ENCODE measurements at regions not wholly inside any gene's neighbourhood (a gene's known extent, or its start where the extent isn't known, plus 50 kb on each side); places are given as distances from the start of the nearest gene placed in this dataset.
"Not testable (repeated sequence)": the region's sequence is repeated elsewhere in the genome, so short reads cannot be mapped to it uniquely, and the experiment has no call there.

DNA sequence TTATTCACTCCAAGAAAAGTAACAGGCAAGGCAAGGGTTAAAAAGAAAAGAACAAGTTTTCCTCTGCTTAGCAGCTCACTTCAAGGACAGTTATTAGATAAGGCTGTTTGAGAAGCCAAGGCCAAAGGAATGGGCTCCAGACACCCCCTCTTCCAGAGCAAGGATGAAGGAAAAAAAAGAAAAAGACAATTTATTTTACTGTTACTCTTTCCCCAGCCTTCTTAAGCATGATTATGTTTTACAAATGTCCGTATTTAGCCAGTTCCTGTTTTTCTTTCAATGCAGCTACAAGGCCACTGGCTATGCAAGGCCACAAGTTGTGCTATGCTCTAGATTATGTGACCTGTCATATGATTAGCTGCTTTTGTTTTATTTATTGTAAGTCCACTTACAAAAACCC lies 106.5 kb upstream of the SIMC1 start:
- DNase-seq (ENCODE audit: low read depth), result no peak
- TF ChIP-seq, protein P1, sequence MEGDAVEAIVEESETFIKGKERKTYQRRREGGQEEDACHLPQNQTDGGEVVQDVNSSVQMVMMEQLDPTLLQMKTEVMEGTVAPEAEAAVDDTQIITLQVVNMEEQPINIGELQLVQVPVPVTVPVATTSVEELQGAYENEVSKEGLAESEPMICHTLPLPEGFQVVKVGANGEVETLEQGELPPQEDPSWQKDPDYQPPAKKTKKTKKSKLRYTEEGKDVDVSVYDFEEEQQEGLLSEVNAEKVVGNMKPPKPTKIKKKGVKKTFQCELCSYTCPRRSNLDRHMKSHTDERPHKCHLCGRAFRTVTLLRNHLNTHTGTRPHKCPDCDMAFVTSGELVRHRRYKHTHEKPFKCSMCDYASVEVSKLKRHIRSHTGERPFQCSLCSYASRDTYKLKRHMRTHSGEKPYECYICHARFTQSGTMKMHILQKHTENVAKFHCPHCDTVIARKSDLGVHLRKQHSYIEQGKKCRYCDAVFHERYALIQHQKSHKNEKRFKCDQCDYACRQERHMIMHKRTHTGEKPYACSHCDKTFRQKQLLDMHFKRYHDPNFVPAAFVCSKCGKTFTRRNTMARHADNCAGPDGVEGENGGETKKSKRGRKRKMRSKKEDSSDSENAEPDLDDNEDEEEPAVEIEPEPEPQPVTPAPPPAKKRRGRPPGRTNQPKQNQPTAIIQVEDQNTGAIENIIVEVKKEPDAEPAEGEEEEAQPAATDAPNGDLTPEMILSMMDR (IDR thresholded peaks at IDR 0.05; ENCODE audit: insufficient read depth, low read length), result no peak
- no peak overlapping the region for H3K4me3 ChIP-seq (ENCODE audit: low read depth, low read length)

DNA sequence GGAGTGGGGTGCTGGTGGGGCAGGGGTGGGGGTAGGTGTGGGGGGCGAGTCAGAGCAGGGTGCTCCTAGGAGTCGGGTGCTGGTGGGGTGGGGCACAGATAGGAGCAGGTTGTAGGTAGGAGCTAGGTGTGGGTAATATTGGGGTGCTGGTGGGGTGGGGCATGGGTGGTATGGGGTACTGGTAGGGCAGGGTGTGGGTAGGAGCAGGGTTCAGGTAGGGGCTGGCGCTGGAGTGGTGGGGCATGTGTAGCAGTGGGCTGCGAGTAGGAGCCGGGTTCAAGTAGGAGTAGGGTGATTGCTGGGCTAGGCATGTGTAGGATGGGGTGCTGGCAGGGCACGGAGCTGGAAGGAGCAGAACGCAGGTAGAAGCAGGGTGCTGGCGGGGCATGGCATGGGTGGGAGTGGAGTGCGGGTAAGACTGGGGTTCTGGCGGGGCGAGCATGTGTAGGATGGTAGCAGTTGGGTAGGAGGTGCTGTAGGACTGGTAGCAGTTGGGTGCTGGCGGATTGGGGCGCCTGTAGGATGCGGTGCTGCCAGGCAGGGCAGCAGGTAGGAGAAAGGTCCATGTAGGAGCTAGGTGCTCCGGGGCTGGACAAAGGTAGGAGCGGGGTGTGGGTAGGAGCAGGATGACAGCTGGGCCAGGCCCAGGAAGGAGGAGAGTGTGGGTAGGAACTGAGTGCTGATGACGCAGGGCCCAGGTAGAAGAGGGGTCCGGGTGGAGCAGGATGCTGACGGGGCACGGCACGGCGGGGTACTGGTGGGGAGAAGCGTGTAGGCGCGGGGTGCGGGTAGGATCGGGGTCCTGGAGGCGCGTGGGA lies 105.5 kb upstream of the SIMC1 start:
- DNase-seq (ENCODE audit: low read depth), result no peak
- no peak overlapping the region for H3K4me3 ChIP-seq (ENCODE audit: low read depth, low read length)
- TF ChIP-seq, protein P1 (IDR thresholded peaks at IDR 0.05; ENCODE audit: insufficient read depth, low read length), result no peak

DNA sequence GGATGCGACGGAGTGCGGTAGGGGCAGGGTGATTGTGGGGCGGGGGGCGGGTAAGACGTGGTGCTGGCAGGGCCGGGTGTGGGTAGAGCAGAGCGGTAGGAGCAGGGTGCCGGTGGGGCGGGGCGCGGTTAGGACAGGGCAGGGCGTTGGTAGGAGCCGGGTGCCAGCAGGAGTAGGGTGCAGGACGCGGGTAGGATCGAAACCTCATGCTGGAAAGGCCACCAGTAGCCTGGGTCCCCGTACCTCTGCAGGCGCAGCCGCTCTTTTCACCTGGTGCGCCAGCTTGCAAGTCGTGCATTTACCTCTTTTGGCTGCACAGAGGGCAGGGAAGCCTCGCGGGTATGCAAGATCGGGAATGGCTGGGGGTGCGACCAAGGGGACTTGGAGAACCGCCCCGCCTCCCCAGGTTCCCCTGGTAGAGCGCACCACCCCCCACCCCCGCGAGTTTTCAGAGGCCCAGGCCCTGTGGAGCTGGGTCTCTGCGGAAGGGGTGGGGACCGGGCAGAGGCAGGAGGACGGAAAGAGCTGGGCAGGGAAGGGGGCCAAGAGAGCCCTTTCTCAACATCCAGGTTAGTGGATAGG lies 104.8 kb upstream of the SIMC1 start:
- H3K4me3 ChIP-seq (ENCODE audit: low read depth, low read length), result no peak overlapping the region
- TF ChIP-seq, protein P1 (IDR thresholded peaks at IDR 0.05; ENCODE audit: insufficient read depth, low read length), result no peak
- DNase-seq (ENCODE audit: low read depth), result no peak

DNA sequence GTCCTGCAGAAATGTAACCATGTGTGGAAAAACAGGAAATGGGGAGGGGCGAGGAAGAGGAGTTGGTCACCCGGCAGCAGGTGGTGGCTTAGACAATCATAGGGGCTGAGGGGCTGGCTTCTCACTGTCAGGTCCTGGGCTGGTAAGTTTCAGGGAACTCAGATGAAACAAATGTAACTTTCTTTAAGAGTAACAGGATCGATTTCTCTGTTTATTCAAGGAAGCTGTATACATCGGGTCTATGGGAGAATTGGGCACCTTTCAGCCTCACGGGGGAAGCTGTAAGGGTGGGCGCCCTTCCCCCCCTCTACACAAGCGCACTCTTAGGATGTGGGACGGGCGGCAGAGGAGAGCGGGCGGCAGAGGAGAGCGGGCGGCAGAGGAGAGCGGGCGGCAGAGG lies 104.3 kb upstream of the SIMC1 start:
- TF ChIP-seq, protein P1 (IDR thresholded peaks at IDR 0.05; ENCODE audit: insufficient read depth, low read length), result no peak
- no peak for DNase-seq (ENCODE audit: low read depth)
- no peak overlapping the region for H3K4me3 ChIP-seq (ENCODE audit: low read depth, low read length)

DNA sequence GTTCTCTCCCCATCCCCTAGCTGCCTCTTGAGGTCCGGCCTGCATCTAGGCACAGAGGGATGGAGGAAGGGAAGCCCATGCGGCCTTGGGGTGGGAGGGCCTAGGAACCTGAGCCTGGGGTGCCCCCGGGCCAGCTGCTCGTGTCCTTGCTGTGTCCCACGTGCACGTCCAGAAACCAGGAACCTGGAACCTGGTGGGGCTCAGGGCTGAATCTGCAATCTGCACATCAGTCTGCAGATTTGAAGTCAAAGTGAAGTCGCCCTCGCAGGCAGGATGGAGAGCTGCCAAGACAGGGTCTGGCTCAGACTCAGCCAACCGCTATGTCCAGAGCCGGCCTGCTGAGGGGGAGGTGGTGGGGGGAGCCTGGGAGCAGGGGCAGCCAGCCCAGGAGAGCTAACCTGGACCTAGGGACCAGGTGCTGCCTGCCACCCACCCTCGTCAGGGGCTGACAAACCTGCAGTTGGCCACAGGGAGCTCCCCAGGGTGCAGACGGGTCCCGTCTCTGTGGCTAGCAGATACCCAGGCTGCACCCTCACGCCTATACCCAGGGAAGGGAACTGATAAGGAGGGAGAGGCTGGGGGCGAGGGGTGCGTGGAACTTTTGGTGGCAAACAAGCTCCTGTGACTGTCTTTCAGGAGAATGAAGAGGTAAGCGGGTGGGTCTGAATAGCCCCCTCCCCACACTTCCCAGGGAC lies 103.5 kb upstream of the SIMC1 start:
- H3K4me3 ChIP-seq (ENCODE audit: low read depth, low read length), result no peak overlapping the region
- no peak for DNase-seq (ENCODE audit: low read depth)
- TF ChIP-seq, protein P1 (IDR thresholded peaks at IDR 0.05; ENCODE audit: insufficient read depth, low read length), result no peak

DNA sequence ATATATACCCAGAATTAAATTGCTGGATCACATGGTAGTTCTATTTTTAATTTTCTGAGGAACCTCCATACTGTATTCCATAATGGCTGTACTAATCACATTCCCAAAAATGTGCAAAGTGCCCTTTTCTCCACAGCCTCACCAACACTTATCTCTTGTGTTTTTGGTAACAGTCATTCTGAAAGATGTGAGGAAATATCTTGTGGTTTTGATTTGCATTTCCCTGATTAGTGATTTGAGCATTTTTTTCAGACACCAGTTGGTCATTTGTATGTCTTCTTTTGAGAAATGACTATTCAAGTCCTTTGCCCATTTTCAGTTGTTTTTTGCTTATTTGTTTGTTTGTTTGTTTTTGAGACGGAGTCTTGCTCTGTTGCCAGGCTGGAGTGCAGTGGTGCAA lies 98.1 kb upstream of the SIMC1 start:
- H3K4me3 ChIP-seq (ENCODE audit: low read depth, low read length); DNase-seq (ENCODE audit: low read depth): not testable (repeated sequence)

DNA sequence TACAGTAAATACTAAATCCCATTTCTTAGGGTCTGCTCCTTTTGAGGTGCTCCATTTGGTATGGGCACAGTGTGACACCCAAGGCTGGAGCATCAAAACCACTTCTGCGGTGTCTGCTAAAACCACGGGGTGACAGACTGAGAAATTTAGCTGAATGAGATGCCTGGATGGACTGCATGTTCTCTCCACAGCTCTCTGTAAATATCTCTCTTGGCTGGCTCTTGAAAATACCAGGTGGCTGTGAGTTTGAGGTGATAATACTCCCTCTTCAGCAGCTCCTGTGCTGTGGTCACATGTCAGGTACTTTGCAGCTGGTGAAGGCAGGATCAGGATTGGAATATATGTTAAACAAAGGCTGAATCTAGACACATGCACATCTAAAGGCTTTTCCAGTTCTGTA lies 93.7 kb upstream of the SIMC1 start:
- DNase-seq (ENCODE audit: low read depth), result no peak
- TF ChIP-seq, protein P1 (IDR thresholded peaks at IDR 0.05; ENCODE audit: insufficient read depth, low read length), result no peak
- no peak overlapping the region for H3K4me3 ChIP-seq (ENCODE audit: low read depth, low read length)

DNA sequence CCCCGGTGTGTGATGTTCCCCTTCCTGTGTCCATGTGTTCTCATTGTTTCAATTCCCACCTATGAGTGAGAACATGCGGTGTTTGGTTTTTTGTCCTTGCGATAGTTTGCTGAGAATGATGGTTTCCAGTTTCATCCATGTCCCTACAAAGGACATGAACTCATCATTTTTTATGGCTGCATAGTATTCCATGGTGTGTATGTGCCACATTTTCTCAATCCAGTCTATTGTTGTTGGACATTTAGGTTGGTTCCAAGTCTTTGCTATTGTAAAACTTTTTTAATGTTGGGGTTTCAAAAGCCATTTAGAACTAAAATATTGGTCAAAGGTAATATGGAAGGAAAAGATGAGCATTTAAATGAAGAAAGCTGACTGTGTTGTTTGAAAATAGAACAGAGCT lies 88.3 kb upstream of the SIMC1 start:
- not testable (repeated sequence) for H3K4me3 ChIP-seq (ENCODE audit: low read depth, low read length); DNase-seq (ENCODE audit: low read depth)

Measured in fibroblast of the aortic adventitia (primary cell).